ENCODE measurements at regions not wholly inside any gene's neighbourhood (a gene's known extent, or its start where the extent isn't known, plus 50 kb on each side); places are given as distances from the start of the nearest gene placed in this dataset.

DNA sequence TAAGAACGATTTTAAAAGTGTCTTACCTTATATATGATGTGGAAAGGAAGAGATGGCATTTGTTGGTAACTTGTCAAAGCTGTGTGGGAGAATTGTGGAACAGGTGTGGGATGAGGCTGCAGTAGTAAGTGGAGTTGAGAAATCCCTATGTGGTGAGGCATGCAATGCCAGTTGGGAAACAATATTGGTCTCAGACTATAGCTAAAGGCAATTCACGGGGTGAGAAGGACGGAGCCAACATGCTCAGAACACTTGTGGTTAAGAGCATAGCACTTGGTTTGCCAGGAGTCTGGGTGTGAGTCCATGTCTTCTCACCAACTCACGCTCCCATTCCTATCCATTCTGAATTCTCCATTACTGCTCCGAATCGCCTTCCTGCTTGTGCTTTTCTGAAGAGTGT lies 615.6 kb upstream of the ADAMTS9 start:
- TF ChIP-seq, protein P1, sequence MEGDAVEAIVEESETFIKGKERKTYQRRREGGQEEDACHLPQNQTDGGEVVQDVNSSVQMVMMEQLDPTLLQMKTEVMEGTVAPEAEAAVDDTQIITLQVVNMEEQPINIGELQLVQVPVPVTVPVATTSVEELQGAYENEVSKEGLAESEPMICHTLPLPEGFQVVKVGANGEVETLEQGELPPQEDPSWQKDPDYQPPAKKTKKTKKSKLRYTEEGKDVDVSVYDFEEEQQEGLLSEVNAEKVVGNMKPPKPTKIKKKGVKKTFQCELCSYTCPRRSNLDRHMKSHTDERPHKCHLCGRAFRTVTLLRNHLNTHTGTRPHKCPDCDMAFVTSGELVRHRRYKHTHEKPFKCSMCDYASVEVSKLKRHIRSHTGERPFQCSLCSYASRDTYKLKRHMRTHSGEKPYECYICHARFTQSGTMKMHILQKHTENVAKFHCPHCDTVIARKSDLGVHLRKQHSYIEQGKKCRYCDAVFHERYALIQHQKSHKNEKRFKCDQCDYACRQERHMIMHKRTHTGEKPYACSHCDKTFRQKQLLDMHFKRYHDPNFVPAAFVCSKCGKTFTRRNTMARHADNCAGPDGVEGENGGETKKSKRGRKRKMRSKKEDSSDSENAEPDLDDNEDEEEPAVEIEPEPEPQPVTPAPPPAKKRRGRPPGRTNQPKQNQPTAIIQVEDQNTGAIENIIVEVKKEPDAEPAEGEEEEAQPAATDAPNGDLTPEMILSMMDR (IDR thresholded peaks at IDR 0.05; ENCODE audit: insufficient read depth, low read length): no peak
- H3K4me3 ChIP-seq (ENCODE audit: low read depth, low read length): no peak overlapping the region
- DNase-seq (ENCODE audit: low read depth): no peak

DNA sequence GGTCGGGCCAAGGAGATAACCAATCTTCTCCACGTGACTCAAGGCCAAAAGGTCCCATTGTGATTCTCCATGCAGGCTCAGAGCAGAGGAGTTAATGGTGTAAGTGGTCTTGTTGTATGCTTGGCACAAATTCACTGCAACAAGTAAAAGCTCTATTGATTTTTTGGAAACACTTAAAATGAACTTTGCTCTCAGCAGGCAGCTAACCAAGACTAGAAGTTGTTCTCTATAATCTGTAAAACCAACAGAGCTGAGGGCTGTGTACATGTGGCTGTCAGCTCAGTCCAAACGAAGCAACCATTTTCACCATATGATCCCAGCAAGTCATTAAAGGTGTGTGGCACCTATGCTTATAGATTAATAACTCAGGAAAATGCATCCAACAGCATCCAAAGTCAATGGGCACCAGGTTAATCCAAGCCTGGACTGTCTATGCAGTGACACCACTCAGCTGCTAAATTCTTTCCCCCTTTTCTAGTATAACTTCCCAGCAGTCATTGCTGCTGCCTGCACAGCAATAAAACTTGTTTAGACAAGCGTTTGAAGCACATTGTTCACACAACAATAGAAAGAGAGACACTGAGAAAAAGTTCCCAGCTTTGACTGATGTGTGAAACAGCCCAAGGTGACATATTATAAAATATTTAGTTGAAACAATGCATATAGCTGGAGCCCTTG lies 603.8 kb upstream of the ADAMTS9 start:
- DNase-seq (ENCODE audit: low read depth): no peak
- H3K4me3 ChIP-seq (ENCODE audit: low read depth, low read length): no peak overlapping the region
- TF ChIP-seq, protein P1 (IDR thresholded peaks at IDR 0.05; ENCODE audit: insufficient read depth, low read length): no peak

DNA sequence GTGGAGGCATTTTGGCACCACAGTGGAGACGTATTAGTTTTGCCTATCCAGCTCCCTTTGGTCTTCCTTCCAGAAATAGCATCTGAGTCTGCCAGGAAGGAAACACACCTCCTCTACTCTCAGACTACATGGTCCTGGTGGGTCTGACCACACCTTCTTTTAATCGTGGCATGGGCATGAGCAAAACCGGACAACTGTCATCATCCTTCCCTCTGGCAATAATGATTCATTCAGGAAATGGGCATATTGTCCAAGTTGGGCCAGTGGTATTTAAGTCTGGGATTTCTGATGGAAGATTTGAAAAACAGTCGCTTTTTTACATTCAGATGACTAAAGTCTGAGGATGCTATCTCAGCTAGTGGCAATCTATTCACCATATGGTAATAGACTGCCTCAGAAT lies 601.0 kb upstream of the ADAMTS9 start:
- no peak for DNase-seq (ENCODE audit: low read depth)
- no peak overlapping the region for H3K4me3 ChIP-seq (ENCODE audit: low read depth, low read length)
- TF ChIP-seq, protein P1 (IDR thresholded peaks at IDR 0.05; ENCODE audit: insufficient read depth, low read length): no peak

DNA sequence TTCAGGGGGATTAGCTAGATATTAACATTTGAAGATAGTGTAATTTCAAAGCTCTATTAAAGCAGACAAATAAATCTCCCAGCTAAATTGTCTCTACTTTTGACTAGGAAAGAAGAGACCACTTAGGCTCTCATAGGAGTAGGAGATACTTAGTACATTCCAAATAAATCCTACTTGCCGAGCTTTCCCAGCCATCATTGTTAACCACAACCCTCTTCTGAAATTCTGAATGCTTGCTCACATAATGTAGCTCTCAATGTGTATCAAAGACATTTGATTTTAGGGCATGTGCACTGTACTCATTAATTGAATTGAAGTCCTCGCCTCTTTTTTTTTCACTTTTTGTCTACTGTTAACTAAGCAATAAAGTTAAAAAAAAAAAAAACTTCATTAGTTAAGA lies 598.2 kb upstream of the ADAMTS9 start:
- DNase-seq (ENCODE audit: low read depth): no peak
- H3K4me3 ChIP-seq (ENCODE audit: low read depth, low read length): no peak overlapping the region
- TF ChIP-seq, protein P1 (IDR thresholded peaks at IDR 0.05; ENCODE audit: insufficient read depth, low read length): no peak

DNA sequence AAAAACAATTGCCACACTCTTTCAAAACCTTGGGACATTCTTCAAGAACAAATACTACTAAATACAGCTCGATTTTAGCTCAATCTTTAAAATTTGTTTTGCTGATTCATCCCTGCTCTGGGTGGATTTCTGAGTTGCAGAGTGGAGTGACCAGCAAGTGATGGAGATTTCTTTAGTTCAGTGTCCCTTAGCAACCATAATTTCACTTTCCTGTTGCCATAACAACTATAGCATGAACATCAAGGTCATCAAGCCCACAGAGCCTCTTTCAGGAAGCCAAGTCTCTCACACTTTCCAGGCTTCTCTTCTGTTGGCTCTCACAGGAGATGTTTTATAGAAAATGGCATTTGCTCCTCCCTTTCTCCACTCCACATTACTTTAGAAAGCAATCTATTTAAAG lies 597.2 kb upstream of the ADAMTS9 start:
- no peak for DNase-seq (ENCODE audit: low read depth)
- no peak overlapping the region for H3K4me3 ChIP-seq (ENCODE audit: low read depth, low read length)
- TF ChIP-seq, protein P1 (IDR thresholded peaks at IDR 0.05; ENCODE audit: insufficient read depth, low read length): no peak

DNA sequence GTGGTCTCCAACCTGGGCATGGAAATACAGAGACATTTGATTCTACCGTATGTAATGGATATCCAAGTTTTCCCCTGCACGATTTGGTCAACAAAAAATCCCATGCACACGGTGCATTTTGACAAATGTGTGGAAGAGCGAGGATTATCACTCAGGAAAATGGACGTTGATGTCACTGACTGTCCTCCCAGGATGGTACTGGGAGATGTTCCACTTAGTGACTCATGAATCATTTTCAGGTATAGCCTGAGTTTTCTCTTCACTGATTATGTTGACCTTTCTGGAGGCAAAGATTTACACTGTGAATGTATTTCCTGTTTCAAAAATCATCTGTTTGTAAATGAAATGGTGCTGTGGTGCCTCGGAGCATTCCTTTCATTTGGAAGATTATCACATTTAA lies 596.7 kb upstream of the ADAMTS9 start:
- no peak for DNase-seq (ENCODE audit: low read depth)
- no peak overlapping the region for H3K4me3 ChIP-seq (ENCODE audit: low read depth, low read length)
- TF ChIP-seq, protein P1 (IDR thresholded peaks at IDR 0.05; ENCODE audit: insufficient read depth, low read length): no peak

DNA sequence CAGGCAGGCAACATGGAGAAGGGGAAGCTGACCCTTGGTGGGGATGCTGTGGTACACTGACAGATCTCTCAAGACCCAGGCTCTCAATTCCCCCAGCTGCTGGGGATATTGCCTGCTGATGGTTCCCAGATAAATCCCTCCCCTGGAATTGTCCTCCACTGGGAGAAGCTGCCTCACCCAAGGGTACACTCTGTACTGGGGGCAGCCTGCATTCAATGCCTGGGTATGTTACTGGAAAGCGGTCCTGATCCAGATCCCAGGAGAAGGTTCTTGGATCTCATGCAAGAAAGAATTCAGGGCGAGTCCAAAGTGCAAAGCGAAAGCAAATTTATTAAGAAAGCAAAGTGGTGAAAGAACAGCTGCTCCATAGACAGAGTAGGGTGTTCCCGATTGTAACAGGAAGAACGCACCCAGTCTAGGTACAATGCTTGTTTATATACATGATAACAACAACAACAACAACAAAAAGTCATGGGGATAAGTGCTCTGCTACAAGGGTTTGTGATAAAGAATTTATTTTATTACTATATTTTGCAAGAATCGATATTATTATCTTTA lies 591.5 kb upstream of the ADAMTS9 start:
- no peak for DNase-seq (ENCODE audit: low read depth)
- TF ChIP-seq, protein P1 (IDR thresholded peaks at IDR 0.05; ENCODE audit: insufficient read depth, low read length): no peak

More for the DNA sequence above, 591.5 kb upstream of the ADAMTS9 start:
- H3K4me3 ChIP-seq (ENCODE audit: low read depth, low read length): no peak overlapping the region

All from fibroblast of the aortic adventitia (primary cell).